HT-29 (cell line): ENCODE measurements at regions not wholly inside any gene's neighbourhood (a gene's known extent, or its start where the extent isn't known, plus 50 kb on each side); places are given as distances from the start of the nearest gene placed in this dataset.

Source experiments
- DNase-seq: peaks from one replicate; pipeline ENCODE4 v3.0.0-alpha.2; 2015; ENCODE audit warnings: low spot score

DNA sequence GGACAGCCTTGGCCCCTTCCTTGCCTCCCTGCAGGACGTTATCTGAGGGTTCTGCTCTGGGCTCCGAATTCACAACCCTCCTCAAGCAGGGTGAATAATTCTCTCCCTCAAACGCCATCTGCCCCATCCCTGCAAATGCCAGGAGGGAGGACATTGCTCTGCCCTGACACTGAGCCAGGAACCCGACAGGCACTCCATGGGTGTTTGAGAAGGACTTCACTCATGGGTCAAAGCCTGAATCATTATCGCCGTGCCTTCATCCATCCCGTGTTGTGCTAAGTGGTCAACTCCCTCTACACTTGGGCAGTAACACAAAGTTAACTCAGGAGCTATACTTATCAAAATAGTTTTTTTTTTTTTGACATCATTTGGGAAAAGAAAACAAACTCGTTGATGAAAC lies 261.8 kb upstream of the IGF1R start:
- no peak for DNase-seq

DNA sequence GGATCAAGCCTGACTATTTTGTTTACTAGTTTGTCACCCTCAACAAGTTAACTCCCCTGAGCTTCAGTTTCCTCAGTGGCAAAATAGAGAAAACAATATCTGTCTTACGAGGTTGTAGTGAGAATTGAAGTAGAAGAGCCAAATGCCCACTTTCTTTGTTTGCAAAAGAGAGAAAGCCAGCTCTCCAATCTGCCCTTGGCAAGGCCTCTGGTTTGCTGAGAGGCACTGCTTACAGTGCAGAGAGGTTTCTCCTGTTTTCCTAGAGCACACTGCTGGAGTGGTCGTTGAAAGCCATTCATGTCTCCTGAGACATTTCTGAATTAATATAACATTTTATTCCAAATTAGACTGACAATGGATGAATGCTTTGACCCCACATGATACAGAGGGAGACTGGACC lies 260.5 kb upstream of the IGF1R start:
- DNase-seq = no peak

DNA sequence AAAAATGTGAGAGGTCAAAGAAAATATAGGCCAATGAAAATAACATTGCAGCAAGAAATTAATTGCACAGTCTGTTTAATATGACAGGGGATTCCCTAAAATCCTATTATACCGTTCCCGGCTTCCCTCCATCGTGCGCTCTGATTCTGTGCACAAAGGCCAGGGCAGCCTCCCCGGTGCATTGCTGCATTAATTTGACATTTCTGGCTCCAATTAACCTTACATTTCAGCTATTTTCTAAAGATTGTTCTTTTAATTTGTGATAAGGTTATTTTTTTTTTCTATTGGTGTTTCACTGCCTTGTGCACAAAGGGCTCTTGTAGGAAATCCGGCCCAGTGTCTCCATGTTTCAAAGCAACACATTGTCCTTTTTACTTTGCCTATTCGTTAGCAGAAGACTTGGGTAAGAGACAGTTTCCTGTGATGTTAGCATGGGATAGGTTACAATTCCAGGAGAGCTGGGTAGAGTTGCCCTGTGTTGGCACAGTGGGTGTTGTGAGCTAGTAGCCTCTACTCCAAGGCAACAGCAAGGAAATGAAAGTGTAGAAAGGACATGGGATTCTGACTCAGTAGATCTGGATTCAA lies 257.3 kb upstream of the IGF1R start:
- no peak for DNase-seq

DNA sequence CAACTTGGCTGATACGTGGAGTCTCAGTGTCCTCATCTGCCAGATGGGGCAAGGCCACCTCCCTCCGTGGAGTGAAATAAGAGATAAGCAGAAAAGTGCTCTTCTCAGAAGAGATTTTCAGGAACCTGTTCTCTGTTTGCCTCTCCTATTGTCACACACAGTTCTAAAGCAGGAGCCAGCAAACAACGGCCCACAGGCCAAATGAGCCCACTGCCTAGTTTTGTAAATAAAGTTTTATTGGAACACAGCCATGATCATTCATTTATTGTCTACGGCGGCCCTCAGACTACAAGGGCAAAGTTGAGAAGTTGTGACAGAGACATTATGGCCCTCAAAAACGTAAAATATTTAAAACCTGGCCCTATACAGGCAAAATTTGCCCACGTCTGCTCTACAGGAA lies 256.8 kb upstream of the IGF1R start:
- no peak for DNase-seq

DNA sequence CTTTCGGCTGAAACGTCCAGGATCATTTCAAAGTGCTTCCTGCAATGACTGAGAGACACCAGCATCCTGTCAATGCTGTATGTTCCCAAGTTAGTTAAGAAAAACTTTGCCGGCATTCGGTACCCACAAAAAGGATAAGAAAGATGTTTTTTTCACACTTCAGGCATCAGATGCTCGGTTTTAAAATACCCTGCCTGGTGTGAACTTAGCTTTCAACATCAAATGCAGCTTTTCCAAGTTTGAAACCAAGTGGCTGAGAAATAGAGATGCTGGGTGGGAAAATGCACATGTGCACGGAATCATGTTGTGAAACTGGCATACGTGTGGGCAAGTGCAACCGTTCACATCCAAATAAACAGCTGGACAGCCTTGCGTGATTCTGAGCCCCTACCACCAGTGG lies 254.9 kb upstream of the IGF1R start:
- no peak for DNase-seq

DNA sequence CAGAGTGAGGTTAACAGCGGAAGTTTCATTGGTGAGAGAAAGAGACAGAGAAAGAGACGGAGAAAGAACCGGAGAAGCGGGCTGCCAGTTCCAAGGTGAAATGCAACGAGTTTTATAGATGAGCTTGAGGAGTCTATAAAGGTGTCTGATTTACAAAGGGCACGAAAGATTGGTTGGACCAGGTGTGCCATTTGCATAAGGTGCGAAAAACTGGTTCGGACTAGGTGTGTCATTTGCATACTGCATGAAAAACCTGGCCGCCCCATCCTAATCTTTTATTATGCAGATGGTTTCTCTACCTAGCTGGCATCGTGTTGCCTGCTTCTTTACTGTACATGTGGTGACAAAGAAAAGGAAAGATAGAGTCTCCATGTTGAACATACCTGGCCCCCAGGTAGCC lies 253.8 kb upstream of the IGF1R start:
- DNase-seq = no peak

DNA sequence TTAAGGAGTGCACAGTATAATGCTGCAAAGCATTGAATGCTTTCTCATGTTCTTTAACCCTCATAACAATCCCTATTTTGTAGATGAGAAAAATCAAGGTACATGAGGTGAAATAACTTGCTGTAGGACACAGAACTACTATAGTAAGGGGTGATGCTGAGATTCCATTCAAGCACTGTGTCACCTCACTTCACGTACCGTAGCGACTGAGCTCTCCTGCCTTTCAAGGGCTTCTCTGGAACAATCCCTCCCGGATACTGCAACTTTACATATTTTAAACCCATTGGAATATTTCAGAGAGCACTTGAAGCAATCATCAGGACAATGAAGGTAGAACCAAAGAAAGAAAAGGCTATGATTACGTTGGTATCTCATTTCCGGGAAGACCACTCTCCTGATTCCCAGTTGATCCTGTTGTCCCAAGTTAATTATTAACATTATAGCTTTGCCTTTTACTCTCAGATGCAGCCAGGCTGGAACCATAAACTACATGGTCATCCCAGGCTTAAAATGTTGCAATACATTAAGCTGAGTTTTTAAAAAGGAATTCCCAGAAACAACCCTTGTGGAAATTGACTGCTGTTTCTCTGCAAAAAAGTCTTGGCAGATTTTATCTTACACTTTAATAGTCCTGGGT lies 252.2 kb upstream of the IGF1R start:
- no peak for DNase-seq

DNA sequence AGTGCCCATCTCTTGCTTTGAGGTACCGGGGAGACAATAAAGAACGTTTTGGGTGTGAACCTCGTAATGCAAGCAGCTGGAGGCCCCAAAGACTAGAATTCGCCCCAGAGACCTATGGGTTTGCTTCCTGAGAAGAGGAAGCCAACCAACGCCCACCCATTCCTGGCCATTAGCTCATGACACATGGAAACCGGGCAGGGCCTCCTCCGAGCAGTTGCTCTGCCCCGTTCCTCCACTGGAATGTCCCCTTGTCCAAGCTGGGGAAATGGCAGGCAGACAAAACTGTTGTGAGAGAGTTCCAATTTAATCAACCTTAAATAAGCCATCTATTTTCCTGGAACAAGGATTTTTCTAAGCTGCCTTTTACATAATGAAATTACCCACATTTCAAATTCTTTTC lies 250.9 kb upstream of the IGF1R start:
- no peak for DNase-seq

DNA sequence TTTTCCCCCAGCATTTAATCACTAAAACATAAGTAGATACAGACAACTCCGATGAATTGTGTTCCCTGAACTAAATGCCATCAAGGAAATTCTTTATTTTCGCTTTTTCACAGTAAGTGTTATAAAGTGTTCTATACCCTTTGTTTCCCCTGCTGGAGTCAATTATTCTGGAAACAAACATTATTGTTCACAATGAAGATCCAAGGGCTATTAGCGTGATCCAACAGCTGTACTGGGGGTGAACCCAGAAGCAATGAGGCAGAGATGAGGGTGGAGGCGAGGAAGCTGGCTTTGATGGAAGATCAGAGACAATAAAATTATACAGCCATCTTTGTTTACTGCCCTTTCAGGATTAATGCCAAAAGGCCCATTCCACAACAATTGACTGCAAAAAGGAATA lies 250.3 kb upstream of the IGF1R start:
- DNase-seq = no peak

DNA sequence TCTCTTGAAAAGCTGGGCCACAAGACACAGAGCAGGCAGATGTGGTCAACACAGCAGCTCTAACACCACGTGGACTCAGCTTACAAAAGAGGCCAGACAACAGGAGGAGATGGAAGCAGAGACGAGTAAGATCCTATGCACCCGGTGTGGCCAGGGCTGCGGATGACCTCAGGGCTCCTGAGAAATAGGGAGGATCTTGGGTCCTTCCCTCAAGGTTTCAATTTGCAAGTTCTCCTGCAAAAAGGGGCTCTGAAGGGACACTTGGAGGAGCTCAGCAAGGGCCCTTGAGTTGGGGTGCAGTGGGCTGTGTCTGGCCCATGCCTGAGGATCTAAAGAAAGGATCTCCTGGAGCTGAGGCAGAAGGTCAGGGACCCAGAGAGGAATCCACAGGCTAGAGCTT lies 249.5 kb upstream of the IGF1R start:
- no peak for DNase-seq

DNA sequence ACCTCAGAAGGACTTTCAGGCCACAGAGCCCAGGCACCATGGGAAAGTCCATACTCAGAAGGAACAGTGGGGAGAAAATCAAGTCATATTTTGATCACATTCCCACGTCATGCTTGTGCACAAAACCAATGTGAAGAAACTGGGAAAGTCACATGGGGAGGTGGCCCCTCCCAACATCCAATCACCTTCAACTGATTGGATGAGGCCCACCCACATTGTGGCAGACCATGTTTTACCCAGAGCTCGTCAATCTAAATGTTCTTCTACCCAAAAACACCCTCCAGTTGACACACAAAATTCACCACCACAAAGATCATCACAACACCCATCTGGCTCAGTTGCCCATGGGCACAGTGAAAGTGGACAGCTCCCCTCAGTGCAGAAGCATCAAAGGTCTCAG lies 248.2 kb upstream of the IGF1R start:
- DNase-seq = no peak

DNA sequence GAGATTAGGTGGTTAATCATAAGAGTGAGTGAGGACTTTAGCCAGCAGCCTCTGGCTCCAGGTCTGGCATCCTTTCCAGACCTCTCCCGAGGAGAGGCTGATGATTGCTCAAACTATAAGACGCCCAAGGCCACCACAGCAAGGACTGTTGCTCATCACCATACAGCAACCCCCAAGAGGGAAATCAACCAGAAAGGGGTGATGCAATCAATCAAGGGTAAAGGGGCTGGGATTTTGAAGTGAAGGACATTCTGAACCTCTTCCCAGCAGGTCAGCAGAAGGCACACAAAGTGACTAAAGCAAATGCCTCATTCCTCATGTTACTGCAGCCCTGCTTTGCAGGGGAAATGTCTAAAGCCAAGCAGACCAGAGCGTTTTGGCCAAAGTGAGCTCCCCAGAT lies 247.3 kb upstream of the IGF1R start:
- no peak for DNase-seq

DNA sequence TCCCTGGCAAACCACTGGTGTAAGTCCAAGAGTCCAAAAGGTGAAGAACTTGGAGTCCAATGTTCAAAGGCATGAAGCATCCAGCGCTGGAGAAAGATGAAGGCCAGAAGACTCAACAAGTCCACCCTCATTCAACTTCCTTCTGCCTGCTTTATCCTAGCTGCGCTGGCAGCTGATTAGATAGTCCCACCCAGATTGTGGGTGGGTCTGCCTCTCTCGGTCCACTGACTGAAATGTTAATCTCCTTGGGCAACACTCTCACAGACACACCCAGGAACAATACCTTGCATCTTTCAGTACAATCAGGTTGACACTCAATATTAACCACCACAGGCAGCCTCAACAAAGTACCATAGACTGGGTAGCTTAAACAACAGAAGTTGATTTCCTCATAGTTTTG lies 245.9 kb upstream of the IGF1R start:
- no peak for DNase-seq

DNA sequence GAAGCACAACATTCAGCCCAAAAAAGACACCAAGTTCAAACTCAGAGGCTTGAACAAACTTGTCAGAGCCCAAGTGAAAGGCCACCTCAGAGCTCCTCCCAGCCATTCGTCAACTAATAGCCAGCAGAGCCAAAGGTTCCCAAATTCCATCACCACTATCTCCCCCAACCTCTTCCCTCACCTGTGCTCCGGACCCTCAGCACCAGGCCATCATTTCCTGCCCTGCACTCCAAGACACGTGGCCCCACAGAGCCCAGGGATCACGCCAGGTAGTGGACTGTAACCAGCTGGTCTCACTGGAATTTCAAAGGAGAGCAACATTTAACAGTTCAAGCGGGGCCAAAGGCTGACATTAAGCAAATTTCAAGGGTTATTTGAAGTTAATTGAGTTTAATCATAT lies 245.2 kb upstream of the IGF1R start:
- no peak for DNase-seq

DNA sequence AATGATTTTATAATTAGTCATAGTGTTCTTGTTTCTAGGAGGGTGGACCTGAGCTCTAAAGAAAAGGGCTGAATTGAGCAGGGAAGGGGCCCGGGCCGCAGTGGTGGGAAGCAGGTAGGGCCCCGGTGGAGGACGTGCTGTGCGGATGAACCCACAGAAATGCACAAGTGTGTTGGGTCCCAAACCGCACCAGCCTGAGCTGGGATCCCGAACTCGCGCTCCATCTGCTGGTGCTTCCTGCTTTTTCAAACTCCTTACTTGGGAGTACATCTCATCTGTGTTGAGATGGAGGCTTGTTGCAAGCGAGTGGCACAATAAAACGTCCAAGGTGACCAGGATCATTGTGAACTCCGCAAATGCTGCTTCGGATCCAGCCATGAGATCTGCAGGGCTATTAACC lies 244.8 kb upstream of the IGF1R start:
- no peak for DNase-seq

DNA sequence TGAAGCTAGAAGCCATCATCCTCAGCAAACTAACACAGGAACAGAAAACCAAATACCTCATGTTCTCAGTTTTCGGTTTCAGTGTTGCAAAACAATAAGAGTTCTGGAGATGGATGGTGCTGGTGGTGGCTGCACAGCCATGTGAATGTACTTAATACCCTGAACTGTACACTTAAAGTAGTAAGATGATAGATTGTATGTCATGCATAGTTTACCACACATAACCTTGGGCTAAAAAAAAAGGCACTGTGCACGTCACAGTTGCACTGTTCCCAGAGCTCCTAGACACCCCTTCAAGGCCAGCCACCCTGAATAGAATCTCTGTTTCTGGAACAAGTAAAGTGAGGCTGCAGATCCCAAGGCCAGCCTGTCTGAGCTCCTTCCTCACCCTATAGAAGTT lies 243.3 kb upstream of the IGF1R start:
- no peak for DNase-seq

DNA sequence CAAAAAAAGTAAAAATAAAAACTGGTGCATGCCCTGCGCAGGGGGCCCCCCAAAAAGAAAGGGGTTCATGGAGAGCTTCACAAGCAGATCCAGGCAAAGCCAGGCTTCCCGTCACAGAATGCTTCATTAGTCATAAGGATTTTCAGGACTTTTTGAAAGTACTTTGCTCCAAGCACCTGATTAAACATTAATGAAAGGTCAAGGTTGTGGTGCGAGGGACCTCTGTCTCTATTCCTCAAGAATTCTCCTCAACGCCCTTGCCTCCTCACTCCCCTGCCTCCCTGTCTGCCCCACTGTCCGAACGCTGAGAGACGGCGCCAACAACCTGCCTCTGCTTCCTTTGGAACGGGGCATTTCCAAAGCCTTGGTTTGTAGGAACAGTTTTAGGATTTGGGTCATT lies 240.1 kb upstream of the IGF1R start:
- no peak for DNase-seq

DNA sequence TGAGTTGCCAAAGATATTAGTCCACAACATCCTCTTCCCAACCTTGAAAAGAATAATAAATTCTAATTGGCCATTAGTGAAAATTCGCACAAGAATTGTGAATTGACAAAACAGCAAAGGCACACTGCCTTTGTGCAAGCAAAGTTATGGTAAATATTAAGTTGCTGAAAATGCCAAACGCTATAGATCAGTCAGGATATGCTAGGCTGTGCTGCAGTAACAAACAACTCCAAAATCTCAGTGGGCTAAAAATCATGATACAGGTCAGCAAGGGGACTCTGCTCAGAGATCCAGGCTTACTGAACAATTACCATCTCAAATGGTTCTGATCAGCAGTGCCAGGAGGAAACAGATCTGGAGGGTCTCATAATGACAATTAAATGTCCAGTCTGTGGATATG lies 238.0 kb upstream of the IGF1R start:
- DNase-seq = no peak

DNA sequence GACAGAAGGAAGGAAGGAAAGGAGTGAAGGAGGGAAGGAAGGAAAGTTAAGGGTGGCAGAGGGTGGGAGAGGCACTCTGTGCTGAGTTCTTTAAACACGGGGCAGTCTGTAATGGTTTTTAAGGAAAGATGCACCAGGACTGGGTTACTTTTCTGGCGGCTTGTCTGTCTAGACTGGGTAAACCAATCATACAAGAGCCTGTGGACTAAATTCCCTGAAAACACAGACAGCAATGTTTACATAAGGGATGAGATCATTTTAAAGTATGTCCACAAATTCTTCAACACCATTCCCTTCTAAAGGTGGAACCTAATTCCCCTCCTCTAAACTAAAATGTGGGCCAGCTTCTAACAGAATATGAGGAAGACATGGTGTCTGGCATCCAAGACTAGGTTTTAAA lies 235.5 kb upstream of the IGF1R start:
- DNase-seq = no peak

DNA sequence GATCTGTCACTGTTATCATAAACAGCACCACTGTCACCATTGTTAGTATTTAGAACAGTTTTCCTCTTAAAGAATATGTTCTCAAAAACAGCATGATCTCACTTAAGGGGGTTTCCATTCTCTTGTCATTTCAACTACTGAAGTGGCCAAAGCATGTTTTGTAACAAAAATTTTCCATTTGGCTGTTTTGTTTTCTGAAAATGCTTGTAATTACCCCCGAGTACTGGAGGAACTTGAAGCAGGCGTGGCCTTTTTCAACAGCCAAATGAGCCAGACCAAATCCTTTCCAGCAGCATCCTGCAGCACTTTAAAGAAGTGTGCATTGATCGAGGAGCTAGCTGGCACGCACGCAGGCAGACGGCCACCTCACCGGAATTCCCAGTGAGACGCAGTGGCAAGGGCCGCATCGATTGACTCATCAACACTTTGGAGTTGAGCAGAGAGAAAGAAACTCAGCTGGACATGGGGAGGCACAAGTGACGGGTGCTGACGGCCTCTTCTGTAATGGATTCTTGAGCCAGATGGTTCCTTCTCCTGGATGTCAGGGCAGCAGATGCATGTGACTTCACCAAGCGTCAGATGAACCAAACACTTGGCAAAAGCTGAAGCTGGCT lies 234.3 kb upstream of the IGF1R start:
- DNase-seq = no peak

DNA sequence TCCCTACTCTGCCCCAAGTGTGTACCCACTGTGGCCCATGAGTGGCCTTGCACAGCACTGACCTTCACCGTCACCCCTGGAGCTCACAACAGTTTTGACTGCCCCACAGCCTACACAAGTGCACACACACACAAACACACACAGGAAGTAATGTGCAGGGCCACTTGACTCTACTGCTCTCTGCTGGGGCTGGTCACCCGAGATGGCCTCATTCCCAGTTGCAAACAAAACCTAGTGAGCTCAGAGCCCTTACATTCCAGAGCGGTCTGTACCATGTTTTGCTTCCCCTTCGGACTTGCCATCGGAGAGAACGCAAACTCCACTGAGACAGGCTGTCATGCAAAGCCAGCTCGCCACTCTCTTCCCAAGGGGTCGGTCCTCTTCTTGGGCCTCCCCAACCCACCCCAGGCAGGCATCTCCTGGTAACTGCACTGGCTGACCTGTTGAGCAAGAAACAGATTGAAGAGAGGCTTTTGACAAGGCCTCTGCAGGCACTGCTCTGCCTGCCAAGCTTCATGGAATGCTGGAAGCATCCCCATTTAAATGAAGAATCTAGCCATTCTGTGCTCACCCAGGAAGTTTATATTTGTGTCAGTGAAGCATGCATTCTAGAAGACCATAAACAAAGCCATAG lies 232.0 kb upstream of the IGF1R start:
- no peak for DNase-seq

DNA sequence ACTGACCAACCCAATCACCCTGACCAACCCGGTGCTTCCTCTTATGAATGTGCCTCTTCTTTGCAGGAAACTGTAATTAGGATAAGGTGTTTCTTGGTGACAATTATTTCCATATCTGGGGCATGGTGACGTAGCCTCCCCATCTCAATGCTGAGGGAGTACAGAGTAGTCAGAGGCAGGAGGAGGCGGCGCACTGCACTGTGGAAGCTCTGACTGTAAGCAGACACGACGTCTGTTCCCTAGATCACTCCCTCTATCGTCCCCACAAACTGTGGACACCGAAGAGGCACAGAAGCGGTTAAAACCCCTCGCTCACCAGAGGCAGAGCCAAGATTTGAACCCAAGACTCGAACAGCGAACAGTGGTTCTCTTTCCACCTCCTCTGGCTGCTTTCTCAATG lies 231.0 kb upstream of the IGF1R start:
- no peak for DNase-seq

DNA sequence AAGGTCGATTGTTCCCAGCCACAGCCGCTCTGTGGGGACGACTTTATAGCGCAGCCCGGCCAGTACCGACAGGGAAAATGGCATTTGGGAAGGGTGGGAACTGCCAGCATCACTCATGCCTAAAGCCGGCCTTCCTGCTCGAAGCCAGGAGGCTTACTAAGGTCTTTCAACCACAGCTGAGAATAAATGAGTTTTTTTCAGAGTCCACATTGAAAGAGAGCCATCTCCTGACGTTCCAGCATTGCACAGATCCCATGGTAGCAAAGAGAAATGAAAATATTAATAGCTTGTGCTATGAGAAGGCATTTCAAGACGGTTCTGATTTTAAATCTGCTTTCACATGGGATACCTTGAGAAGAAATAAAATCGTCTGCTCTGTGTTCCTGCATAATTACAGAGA lies 230.2 kb upstream of the IGF1R start:
- DNase-seq = no peak
